HCT116 (cell line): ENCODE measurements at regions not wholly inside any gene's neighbourhood (a gene's known extent, or its start where the extent isn't known, plus 50 kb on each side); places are given as distances from the start of the nearest gene placed in this dataset.

ENCODE experiments used
- ATAC-seq: fragments of 200-7000 bp; cut with Tn5 transposase; 2 replicates; pipeline ENCODE4 v1.9.1; 2020; ENCODE audit warnings: mild to moderate bottlenecking, moderate library complexity
- BruUV-seq: library from RNA; stranded (reverse); fragments of 400-500 nt; replicated peaks from 2 replicates; lab custom pipeline; 2021; lab: Mats Ljungman, UMichigan
- CTCF ChIA-PET: fragments of 300-600 bp; sonication (Branson Sonifier 250); formaldehyde crosslinking; loops from one replicate; lab custom pipeline; 2021; ENCODE audit warnings: antibody characterized with exemption; lab: Charles Lee
- POLR2A ChIA-PET: fragments of 300-600, 350-600 bp; sonication (Branson Sonifier 250); formaldehyde crosslinking; loops from one replicate; lab custom pipeline; 2021; ENCODE audit warnings: antibody characterized with exemption; lab: Charles Lee
- RAD21 ChIA-PET, 2 experiments: fragments of 300-600 bp; sonication (Branson Sonifier 250); formaldehyde crosslinking; loops; one replicate each; lab custom pipeline; 2023; ENCODE audit warnings: low total read pairs in 2 of 2; ENCODE audit not compliant: uncharacterized antibody in 2 of 2, unreplicated experiment in 2 of 2, low non-redundant PET in 1 of 2; lab: Charles Lee
- DNase-seq: peaks from one replicate; pipeline ENCODE4 v3.0.0-alpha.2; 2010; ENCODE audit warnings: low read depth, low spot score
- H2AFZ ChIP-seq: fragments of 200-600 bp; shearing (Covaris generic), sonication (generic); 2 replicates; pipeline ENCODE4 v1.6.1; 2017; ENCODE audit warnings: low read depth, mixed run types, mixed read lengths, antibody characterized with exemption, low read length; ENCODE audit not compliant: poor library complexity, severe bottlenecking
- H3K27ac ChIP-seq: 2 replicates; pipeline ENCODE4 v1.5.1; 2012; ENCODE audit warnings: low read depth, low read length
- H3K27me3 ChIP-seq: fragments of 200-600 bp; sonication (generic); 2 replicates; pipeline ENCODE4 v1.6.1; 2016; ENCODE audit warnings: mixed run types, low read length, mixed read lengths; ENCODE audit not compliant: insufficient read depth
- H3K36me3 ChIP-seq, 2 experiments: fragments of 200-500 bp in 1 of 2; fragments of 200-600 bp in 1 of 2; sonication (Bioruptor generic) in 1 of 2; sonication (generic) in 1 of 2; 2 replicates each; pipeline versions ENCODE4 v1.5.1 to v1.6.1; 2014 to 2016; ENCODE audit warnings: low read length in 2 of 2, inconsistent platforms in 1 of 2, mixed read lengths in 1 of 2, mixed run types in 1 of 2; ENCODE audit not compliant: insufficient read depth in 2 of 2, control insufficient read depth in 1 of 2
- H3K4me1 ChIP-seq, 2 experiments: fragments of 200-600 bp in 1 of 2; sonication (generic) in 1 of 2; 2 replicates each; pipeline versions ENCODE4 v1.5.1 to v1.6.1; 2012 to 2017; ENCODE audit warnings: low read length in 2 of 2, inconsistent platforms in 1 of 2, mild to moderate bottlenecking in 1 of 2, mixed read lengths in 1 of 2, mixed run types in 1 of 2, moderate library complexity in 1 of 2; ENCODE audit not compliant: insufficient read depth in 2 of 2, control insufficient read depth in 1 of 2
- H3K4me2 ChIP-seq: fragments of 200-600 bp; sonication (generic); 2 replicates; pipeline ENCODE4 v1.6.1; 2017; ENCODE audit warnings: mixed run types, low read length, mixed read lengths
- H3K4me3 ChIP-seq, 2 experiments: fragments of 200-600 bp in 1 of 2; sonication (generic) in 1 of 2; replicated peaks in 1 of 2; 2 replicates each; pipeline ENCODE4 v1.5.1; 2011 to 2016; ENCODE audit warnings: low read length in 2 of 2, control low read depth in 1 of 2, low read depth in 1 of 2, mild to moderate bottlenecking in 1 of 2, mixed read lengths in 1 of 2, mixed run types in 1 of 2
- H3K79me2 ChIP-seq: fragments of 200-600 bp; sonication (generic); 2 replicates; pipeline ENCODE4 v1.6.1; 2017; ENCODE audit warnings: mild to moderate bottlenecking, mixed run types, low read length, moderate library complexity, mixed read lengths; ENCODE audit not compliant: insufficient read depth
- H3K9ac ChIP-seq: fragments of 200-600 bp; sonication (generic); 2 replicates; pipeline ENCODE4 v1.6.1; 2016; ENCODE audit warnings: low read length, mixed read lengths
- H3K9me2 ChIP-seq: fragments of 200-600 bp; sonication (generic), shearing (Covaris generic); 2 replicates; pipeline ENCODE4 v1.6.1; 2017; ENCODE audit warnings: mixed run types, mild to moderate bottlenecking, moderate library complexity; ENCODE audit not compliant: insufficient read depth
- H3K9me3 ChIP-seq, 2 experiments: fragments of 200-500 bp in 1 of 2; fragments of 200-600 bp in 1 of 2; sonication (Bioruptor generic) in 1 of 2; sonication (generic) in 1 of 2; 2 replicates each; pipeline ENCODE4 v1.6.1; 2014 to 2017; ENCODE audit warnings: low read length in 2 of 2, mixed read lengths in 2 of 2, inconsistent platforms in 1 of 2, low read depth in 1 of 2, mild to moderate bottlenecking in 1 of 2, mixed run types in 1 of 2, moderate library complexity in 1 of 2; ENCODE audit not compliant: control insufficient read depth in 1 of 2, insufficient read depth in 1 of 2
- H4K20me1 ChIP-seq: fragments of 200-600 bp; sonication (generic), shearing (Covaris generic); 2 replicates; pipeline ENCODE4 v1.6.1; 2017; ENCODE audit warnings: mixed run types, mild to moderate bottlenecking, moderate library complexity; ENCODE audit not compliant: insufficient read depth
- CBX3 ChIP-seq: IDR thresholded peaks from 2 replicates; pipeline ENCODE4 v1.6.1; 2012; ENCODE audit warnings: low read depth
- ELF1 ChIP-seq: IDR thresholded peaks from 2 replicates; pipeline ENCODE4 v1.6.1; 2012; ENCODE audit warnings: low read depth, borderline replicate concordance
- EZH2 ChIP-seq: fragments of 200-600 bp; sonication (generic); IDR thresholded peaks from 2 replicates; pipeline ENCODE4 v1.6.1; 2017; ENCODE audit warnings: antibody characterized with exemption, mixed run types
- JUND ChIP-seq: IDR thresholded peaks from 2 replicates; pipeline ENCODE4 v1.6.1; 2012
- POLR2AphosphoS5 ChIP-seq: IDR thresholded peaks from 2 replicates; pipeline ENCODE4 v1.6.1; 2011; ENCODE audit warnings: mild to moderate bottlenecking, low read depth, low read length, moderate library complexity
- RAD21 ChIP-seq: IDR thresholded peaks from 2 replicates; pipeline ENCODE4 v1.6.1; 2012; ENCODE audit warnings: low read depth, mild to moderate bottlenecking
- SIN3A ChIP-seq: IDR thresholded peaks from 2 replicates; pipeline ENCODE4 v1.6.1; 2012; ENCODE audit warnings: low read depth
- SP1 ChIP-seq: IDR thresholded peaks from 2 replicates; pipeline ENCODE4 v1.6.1; 2012; ENCODE audit warnings: low read depth
- ZNF274 ChIP-seq: fragments of 200-500 bp; sonication (Bioruptor generic); IDR thresholded peaks from 2 replicates; pipeline ENCODE4 v1.6.1; 2014; ENCODE audit warnings: mild to moderate bottlenecking, low read depth, low read length, inconsistent platforms
- intact Hi-C: fragments of 100-400 bp; cut with micrococcal nuclease; formaldehyde crosslinking; loops from 2 replicates; pipeline ENCODE4 v1.10.0; 2022
- TF ChIP-seq, protein P1 (sequence below): IDR thresholded peaks from 2 replicates; pipeline ENCODE4 v1.6.1; 2012
- TF ChIP-seq, protein P2 (sequence below): IDR thresholded peaks from 2 replicates; pipeline ENCODE4 v1.6.1; 2011; ENCODE audit warnings: mild to moderate bottlenecking, low read length, moderate library complexity; ENCODE audit not compliant: insufficient replicate concordance; ENCODE audit errors: extremely low read depth
- TF ChIP-seq, protein P3 (sequence below): IDR thresholded peaks from 2 replicates; pipeline ENCODE4 v1.6.1; 2012; ENCODE audit warnings: low read depth

DNA sequence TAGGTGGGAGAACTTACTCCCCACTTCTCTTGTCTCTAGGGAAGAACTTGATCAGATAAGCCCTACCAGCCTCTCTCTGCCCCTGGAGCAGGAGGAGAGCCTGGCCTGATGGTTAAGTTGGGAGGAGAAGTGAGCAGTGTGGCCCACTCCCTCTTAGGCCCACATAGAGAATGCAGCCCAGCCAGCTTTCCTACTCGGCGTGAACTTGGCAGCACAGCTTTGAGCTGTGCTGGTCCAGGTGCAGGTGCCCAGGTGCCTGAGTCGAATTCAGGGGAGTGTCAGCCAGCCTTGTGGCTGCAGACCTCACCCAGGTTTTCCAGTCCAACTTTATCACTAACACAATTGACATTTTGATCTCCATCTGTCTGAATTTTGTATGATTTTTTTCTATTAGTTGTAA lies 77.6 kb upstream of the PAQR3 start:
- BruUV-seq = no TSS peak
- Histone ChIP-seq H3K27ac (no peak overlapping the region), H3K4me1 (no peaks in the 10 kb centered on the region), H3K36me3 (no peaks in the 10 kb centered on the region), H4K20me1 (no peaks in the 10 kb centered on the region), H3K4me3 (no peak overlapping the region), H3K9me3 (no peaks in the 10 kb centered on the region), H3K9me2 (no peaks in the 10 kb centered on the region), H3K79me2 (no peaks in the 10 kb centered on the region), H3K9ac (no peak overlapping the region), H3K27me3 (peaks cover 6% of the 10 kb centered on the region; the same call in 1 of the 2 replicates), H2AFZ (no peak overlapping the region), H3K4me2 (no peak overlapping the region)
- no peak for TF ChIP-seq SP1
- TF ChIP-seq CBX3 = no peak
- no peak for TF ChIP-seq EZH2
- TF ChIP-seq, protein P1, sequence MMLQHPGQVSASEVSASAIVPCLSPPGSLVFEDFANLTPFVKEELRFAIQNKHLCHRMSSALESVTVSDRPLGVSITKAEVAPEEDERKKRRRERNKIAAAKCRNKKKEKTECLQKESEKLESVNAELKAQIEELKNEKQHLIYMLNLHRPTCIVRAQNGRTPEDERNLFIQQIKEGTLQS = no peak
- TF ChIP-seq RAD21 = no peak
- TF ChIP-seq JUND = no peak
- TF ChIP-seq ELF1 = no peak
- RAD21 ChIA-PET = no interaction called here
- ATAC-seq (no peak), DNase-seq (no peak)
- POLR2A ChIA-PET = no interaction called here
- intact Hi-C loops = no loop called here
- CTCF ChIA-PET = no interaction called here

DNA sequence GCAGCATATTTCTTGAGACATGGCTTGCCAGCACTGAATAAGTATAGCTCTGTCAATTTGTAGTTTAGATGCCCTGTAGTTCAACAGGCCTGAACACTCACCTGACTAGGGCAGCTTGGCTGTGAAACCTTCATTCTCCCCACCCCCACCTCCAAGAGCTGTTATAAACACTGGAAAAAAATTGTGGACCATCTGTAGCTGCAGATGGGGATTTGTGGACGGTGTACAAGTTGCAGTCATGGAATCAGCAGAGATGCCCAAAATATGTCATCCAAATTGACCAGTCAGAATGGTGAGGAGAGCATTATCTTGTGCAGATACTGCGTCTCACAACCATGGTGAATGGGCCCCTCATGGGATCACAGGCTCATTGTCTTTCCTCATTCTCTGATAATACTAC lies 76.2 kb upstream of the PAQR3 start:
- Histone ChIP-seq H3K9me2 (no peaks in the 10 kb centered on the region), H3K27me3 (peaks cover 6% of the 10 kb centered on the region; the same call in 1 of the 2 replicates), H3K9ac (no peak overlapping the region), H3K4me1 (no peaks in the 10 kb centered on the region), H3K27ac (no peak overlapping the region), H4K20me1 (no peaks in the 10 kb centered on the region), H3K79me2 (no peaks in the 10 kb centered on the region), H3K4me2 (no peak overlapping the region), H3K4me3 (no peak overlapping the region), H3K36me3 (no peaks in the 10 kb centered on the region), H2AFZ (no peak overlapping the region), H3K9me3 (no peaks in the 10 kb centered on the region)
- no TSS peak for BruUV-seq
- POLR2A ChIA-PET = no interaction called here
- no peak for ATAC-seq
- intact Hi-C loops = no loop called here
- CTCF ChIA-PET = no interaction called here
- no peak for DNase-seq
- RAD21 ChIA-PET = interaction anchor here in 1 of 2 experiments (0.6 kb wide), 1 partner anchor 63 kb away, joined by 4 read pairs; no protein-coding TSS in a partner anchor
- TF ChIP-seq POLR2AphosphoS5 (no peak), ZNF274 (no peak), SIN3A (no peak)
- TF ChIP-seq, protein P2, sequence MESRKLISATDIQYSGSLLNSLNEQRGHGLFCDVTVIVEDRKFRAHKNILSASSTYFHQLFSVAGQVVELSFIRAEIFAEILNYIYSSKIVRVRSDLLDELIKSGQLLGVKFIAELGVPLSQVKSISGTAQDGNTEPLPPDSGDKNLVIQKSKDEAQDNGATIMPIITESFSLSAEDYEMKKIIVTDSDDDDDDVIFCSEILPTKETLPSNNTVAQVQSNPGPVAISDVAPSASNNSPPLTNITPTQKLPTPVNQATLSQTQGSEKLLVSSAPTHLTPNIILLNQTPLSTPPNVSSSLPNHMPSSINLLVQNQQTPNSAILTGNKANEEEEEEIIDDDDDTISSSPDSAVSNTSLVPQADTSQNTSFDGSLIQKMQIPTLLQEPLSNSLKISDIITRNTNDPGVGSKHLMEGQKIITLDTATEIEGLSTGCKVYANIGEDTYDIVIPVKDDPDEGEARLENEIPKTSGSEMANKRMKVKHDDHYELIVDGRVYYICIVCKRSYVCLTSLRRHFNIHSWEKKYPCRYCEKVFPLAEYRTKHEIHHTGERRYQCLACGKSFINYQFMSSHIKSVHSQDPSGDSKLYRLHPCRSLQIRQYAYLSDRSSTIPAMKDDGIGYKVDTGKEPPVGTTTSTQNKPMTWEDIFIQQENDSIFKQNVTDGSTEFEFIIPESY = no peak
- TF ChIP-seq, protein P3, sequence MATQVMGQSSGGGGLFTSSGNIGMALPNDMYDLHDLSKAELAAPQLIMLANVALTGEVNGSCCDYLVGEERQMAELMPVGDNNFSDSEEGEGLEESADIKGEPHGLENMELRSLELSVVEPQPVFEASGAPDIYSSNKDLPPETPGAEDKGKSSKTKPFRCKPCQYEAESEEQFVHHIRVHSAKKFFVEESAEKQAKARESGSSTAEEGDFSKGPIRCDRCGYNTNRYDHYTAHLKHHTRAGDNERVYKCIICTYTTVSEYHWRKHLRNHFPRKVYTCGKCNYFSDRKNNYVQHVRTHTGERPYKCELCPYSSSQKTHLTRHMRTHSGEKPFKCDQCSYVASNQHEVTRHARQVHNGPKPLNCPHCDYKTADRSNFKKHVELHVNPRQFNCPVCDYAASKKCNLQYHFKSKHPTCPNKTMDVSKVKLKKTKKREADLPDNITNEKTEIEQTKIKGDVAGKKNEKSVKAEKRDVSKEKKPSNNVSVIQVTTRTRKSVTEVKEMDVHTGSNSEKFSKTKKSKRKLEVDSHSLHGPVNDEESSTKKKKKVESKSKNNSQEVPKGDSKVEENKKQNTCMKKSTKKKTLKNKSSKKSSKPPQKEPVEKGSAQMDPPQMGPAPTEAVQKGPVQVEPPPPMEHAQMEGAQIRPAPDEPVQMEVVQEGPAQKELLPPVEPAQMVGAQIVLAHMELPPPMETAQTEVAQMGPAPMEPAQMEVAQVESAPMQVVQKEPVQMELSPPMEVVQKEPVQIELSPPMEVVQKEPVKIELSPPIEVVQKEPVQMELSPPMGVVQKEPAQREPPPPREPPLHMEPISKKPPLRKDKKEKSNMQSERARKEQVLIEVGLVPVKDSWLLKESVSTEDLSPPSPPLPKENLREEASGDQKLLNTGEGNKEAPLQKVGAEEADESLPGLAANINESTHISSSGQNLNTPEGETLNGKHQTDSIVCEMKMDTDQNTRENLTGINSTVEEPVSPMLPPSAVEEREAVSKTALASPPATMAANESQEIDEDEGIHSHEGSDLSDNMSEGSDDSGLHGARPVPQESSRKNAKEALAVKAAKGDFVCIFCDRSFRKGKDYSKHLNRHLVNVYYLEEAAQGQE = no peak
